Body of pancreas (tissue), 4 donors: ENCODE measurements at regions not wholly inside any gene's neighbourhood (a gene's known extent, or its start where the extent isn't known, plus 50 kb on each side); places are given as distances from the start of the nearest gene placed in this dataset.

ENCODE experiments used
- CTCF ChIP-seq, 7 experiments: fragments of 450-650 bp in 4 of 7; fragments of 200-600 bp in 3 of 7; sonication (generic) in 3 of 7; IDR thresholded peaks; one replicate each; pipeline ENCODE4 v1.5.1; 2016 to 2019; ENCODE audit warnings: antibody characterized with exemption in 7 of 7
- POLR2A ChIP-seq, 3 donors: fragments of 450-650 bp; IDR thresholded peaks; one replicate each; pipeline ENCODE4 v1.6.1; 2016; ENCODE audit warnings: antibody characterized with exemption in 3 of 3, mild to moderate bottlenecking in 2 of 3

- TF ChIP-seq POLR2A (IDR thresholded peaks at IDR 0.05) (no peak), CTCF (IDR thresholded peaks at IDR 0.05) (no peak)
Observed at GRCh38 chr12:72901685-72902084, 629.5 kb downstream of the TRHDE start.
